ENCODE measurements at regions not wholly inside any gene's neighbourhood (a gene's known extent, or its start where the extent isn't known, plus 50 kb on each side); places are given as distances from the start of the nearest gene placed in this dataset.

DNA sequence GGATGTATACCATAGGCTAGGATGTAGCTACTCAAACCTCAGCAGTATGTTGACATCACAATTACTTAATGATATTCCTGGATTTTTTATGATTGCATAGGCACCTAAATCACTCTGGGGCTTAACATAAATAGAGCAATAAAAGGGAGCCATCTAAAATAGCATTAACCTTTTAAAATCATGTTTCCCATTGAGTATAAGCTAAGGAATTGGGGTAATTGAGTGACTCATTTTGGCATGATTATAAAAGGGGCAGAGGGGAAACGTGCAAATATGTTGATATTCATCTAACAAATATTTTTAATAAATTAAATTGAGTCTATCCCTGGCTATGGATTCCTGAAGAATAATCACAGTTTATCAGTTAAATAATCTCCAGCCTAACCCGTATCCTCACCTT lies 74.0 kb upstream of the ADGRF1 start:
- no peak for TF ChIP-seq CTCF (IDR thresholded peaks at IDR 0.05; ENCODE audit: low read depth, low read length)
- DNase-seq = no peak
- Histone ChIP-seq H3K36me3 (no peaks in the 10 kb centered on the region), H3K27me3 (ENCODE audit: insufficient read depth, low read depth, severe bottlenecking) (no peaks in the 10 kb centered on the region), H3K27ac (no peak overlapping the region), H3K9me3 (ENCODE audit: severe bottlenecking) (no peaks in the 10 kb centered on the region), H3K4me3 (ENCODE audit: low read depth, low read length) (no peak overlapping the region)

DNA sequence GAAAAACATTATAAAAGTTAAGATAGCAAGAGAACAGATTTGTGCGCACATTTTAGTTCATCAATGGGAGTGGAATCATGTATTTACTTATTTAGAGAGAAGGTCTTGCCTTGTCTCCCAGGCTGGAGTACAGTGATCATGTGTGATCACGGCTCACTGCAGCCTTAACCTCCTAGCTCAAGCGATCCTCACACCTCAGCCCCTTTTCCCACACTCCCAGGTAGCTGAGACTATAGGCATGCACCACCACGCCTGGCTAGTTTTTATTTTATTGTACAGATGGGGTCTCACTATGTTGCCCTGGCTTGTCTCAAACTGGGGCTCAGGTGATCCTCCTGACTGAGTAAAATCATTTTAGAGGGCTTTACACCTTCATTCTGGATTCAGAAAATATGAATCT lies 72.3 kb upstream of the ADGRF1 start:
- Histone ChIP-seq H3K27ac (no peak overlapping the region), H3K9me3 (ENCODE audit: severe bottlenecking) (no peaks in the 10 kb centered on the region), H3K4me3 (ENCODE audit: low read depth, low read length) (no peak overlapping the region), H3K36me3 (no peaks in the 10 kb centered on the region), H3K27me3 (ENCODE audit: insufficient read depth, low read depth, severe bottlenecking) (no peaks in the 10 kb centered on the region)
- DNase-seq = no peak
- no peak for TF ChIP-seq CTCF (IDR thresholded peaks at IDR 0.05; ENCODE audit: low read depth, low read length)

DNA sequence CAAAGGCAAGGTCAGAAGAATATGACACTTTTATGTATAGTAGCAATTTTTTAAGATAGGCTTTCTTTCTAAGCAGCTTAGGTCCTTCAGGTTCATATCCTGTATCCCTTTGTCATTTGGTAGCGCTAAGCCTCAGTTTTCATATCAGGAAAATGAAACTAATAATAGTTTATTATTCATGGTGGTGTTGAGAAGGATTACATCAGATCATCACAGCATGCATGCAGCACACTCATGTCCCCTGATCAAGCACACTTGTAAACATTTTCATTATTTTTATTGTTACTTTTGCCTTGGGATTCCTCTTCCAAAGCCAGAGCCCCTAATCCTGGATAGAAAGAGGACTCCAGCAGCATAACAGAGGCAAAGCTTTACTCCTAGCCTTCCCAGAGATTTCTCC lies 70.2 kb upstream of the ADGRF1 start:
- Histone ChIP-seq H3K27ac (no peak overlapping the region; the same call in 1 of the 2 replicates), H3K27me3 (ENCODE audit: insufficient read depth, low read depth, severe bottlenecking) (no peaks in the 10 kb centered on the region), H3K9me3 (ENCODE audit: severe bottlenecking) (no peaks in the 10 kb centered on the region), H3K4me3 (ENCODE audit: low read depth, low read length) (no peak overlapping the region), H3K36me3 (no peaks in the 10 kb centered on the region)
- no peak for TF ChIP-seq CTCF (IDR thresholded peaks at IDR 0.05; ENCODE audit: low read depth, low read length)
- no peak for DNase-seq

DNA sequence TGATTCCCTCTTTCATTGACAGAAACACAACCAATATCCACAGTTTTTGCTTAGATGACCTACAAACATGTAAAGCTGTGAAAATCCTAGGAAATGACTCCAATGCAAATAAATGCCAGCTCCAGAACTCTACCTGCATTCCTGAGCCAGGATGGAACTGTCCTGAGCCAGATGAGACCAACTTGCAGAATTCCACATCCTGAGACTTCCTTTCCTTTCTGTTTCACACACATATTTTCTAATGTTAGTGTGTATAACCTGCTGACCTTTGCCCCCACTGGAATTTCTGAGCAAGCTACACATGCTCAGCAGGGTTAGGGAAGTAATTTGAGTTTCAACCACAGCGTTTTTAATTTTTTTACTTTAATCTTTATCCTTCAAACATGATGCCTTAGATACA lies 69.6 kb upstream of the ADGRF1 start:
- H3K9me3 ChIP-seq (ENCODE audit: severe bottlenecking) = no peaks in the 10 kb centered on the region
- H3K36me3 ChIP-seq = no peaks in the 10 kb centered on the region
- no peak for TF ChIP-seq CTCF (IDR thresholded peaks at IDR 0.05; ENCODE audit: low read depth, low read length)
- no peak for DNase-seq
- H3K4me3 ChIP-seq (ENCODE audit: low read depth, low read length) = no peak overlapping the region
- no peak overlapping the region for H3K27ac ChIP-seq
- H3K27me3 ChIP-seq (ENCODE audit: insufficient read depth, low read depth, severe bottlenecking) = no peaks in the 10 kb centered on the region

- H3K27me3 ChIP-seq (ENCODE audit: insufficient read depth, low read depth, severe bottlenecking) = no peaks in the 10 kb centered on the region
- no peak for TF ChIP-seq CTCF (IDR thresholded peaks at IDR 0.05; ENCODE audit: low read depth, low read length)
- no peak overlapping the region for H3K4me3 ChIP-seq (ENCODE audit: low read depth, low read length)
- no peak for DNase-seq
- no peaks in the 10 kb centered on the region for H3K9me3 ChIP-seq (ENCODE audit: severe bottlenecking)
- H3K27ac ChIP-seq = no peak overlapping the region
- H3K36me3 ChIP-seq = no peaks in the 10 kb centered on the region
These were observed 67.1 kb upstream of the ADGRF1 start for GRCh38 chr6:47109281-47109680.

- H3K27me3 ChIP-seq (ENCODE audit: insufficient read depth, low read depth, severe bottlenecking) = no peaks in the 10 kb centered on the region
- no peaks in the 10 kb centered on the region for H3K9me3 ChIP-seq (ENCODE audit: severe bottlenecking)
- no peak for TF ChIP-seq CTCF (IDR thresholded peaks at IDR 0.05; ENCODE audit: low read depth, low read length)
- no peaks in the 10 kb centered on the region for H3K36me3 ChIP-seq
- DNase-seq = no peak
- no peak overlapping the region for H3K4me3 ChIP-seq (ENCODE audit: low read depth, low read length)
- H3K27ac ChIP-seq = no peak overlapping the region
These were observed 64.6 kb upstream of the ADGRF1 start for GRCh38 chr6:47106721-47107197.
